ENCODE measurements at regions not wholly inside any gene's neighbourhood (a gene's known extent, or its start where the extent isn't known, plus 50 kb on each side); places are given as distances from the start of the nearest gene placed in this dataset.

- DNase-seq: no peak
Measured at GRCh38 chr4:124810827-124811226, 98.3 kb upstream of the ANKRD50 start.

GRCh38 chr4:124807421-124807820 is 94.9 kb upstream of the ANKRD50 start:
- DNase-seq: no peak

GRCh38 chr4:124806403-124806802 is 93.9 kb upstream of the ANKRD50 start:
- no peak for DNase-seq

- DNase-seq: no peak
Measured at GRCh38 chr4:124804584-124804983, 92.1 kb upstream of the ANKRD50 start.

GRCh38 chr4:124804041-124804440 is 91.5 kb upstream of the ANKRD50 start:
- DNase-seq: no peak

DNA sequence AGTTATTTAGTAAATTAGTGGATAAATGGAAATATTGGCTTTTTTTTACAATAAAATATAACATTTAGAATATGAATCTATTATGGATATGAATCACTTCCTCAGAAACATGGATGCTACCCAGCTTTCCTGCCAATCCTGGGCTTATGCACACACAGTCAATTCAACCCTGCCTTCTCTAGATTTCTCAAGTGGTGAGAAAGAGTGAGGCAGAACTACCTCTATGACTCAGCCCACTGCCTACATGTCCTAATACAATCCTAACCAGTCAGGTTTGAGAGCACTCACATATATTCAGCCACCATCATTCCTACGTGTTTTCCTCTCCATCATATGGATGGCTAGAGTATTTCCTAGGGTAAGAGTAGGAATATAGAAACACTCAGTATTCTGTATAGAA is 91.1 kb upstream of the ANKRD50 start:
- DNase-seq: no peak

GRCh38 chr4:124803026-124803425 is 90.5 kb upstream of the ANKRD50 start:
- no peak for DNase-seq

DNA sequence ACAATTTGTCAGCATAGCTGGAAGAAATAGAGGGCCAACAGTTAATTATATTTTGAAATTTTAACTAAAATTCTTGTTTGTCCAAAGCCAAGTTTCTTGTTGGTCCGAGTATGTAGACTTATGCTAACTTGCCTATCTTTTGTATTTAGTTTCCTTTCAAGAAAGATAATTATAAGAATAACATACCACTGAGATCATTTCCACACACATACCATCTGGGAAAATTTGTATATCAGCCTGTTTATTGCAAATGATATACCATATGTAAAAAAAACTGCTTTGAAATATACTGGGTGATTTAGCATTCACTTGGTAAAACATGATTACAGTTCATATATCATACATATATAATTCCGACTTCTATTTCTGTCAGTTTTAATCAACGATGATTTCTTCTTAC is 84.7 kb upstream of the ANKRD50 start:
- DNase-seq: no peak

DNA sequence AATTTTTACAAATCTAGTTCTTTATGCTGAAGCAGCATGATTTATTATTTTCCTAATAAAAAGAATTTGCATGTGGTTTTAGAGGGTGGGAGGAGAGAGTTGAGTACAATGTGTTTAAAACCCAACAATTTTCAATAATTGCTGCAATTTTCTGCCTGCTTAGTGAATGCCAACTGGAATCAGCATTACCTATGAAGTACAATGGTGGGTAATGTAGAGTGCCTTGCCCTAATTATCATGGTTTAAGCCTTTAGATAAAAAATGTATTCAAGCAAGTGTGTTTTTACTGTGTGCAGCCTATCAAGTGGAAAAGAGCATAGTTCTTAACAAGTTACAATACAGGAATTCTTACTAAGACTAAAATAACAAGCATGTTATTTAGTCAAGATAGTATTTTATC is 77.9 kb upstream of the ANKRD50 start:
- DNase-seq: no peak

GRCh38 chr4:124786634-124787033 is 74.1 kb upstream of the ANKRD50 start:
- DNase-seq: no peak

- no peak for DNase-seq
Measured at GRCh38 chr4:124785645-124786044, 73.1 kb upstream of the ANKRD50 start.

- no peak for DNase-seq
Measured at GRCh38 chr4:124783847-124784246, 71.3 kb upstream of the ANKRD50 start.

GRCh38 chr4:124777007-124777406 is 64.5 kb upstream of the ANKRD50 start:
- DNase-seq: no peak

- no peak for DNase-seq
Measured at GRCh38 chr4:124768596-124769365, 56.2 kb upstream of the ANKRD50 start.

- DNase-seq: no peak
Measured at GRCh38 chr4:124762956-124763355, 50.4 kb upstream of the ANKRD50 start.
